SK-N-SH treated with all-trans-retinoic acid at 6 μM for 48 hours (cell line): ENCODE measurements at regions not wholly inside any gene's neighbourhood (a gene's known extent, or its start where the extent isn't known, plus 50 kb on each side); places are given as distances from the start of the nearest gene placed in this dataset.

Experiments used
- ATAC-seq: fragments of 200-7000 bp; cut with Tn5 transposase; 3 replicates; pipeline ENCODE4 v1.9.1; 2020; ENCODE audit warnings: mild to moderate bottlenecking, moderate library complexity
- ARNTL ChIP-seq: fragments of 450-650 bp; formaldehyde crosslinking; IDR thresholded peaks from 2 replicates; pipeline ENCODE4 v1.5.0; 2020; ENCODE audit warnings: low read depth, mild to moderate bottlenecking, moderate library complexity, borderline replicate concordance
- CREB5 ChIP-seq: fragments of 250-450 bp; sonication (Bioruptor Pico); IDR thresholded peaks from 2 replicates; pipeline ENCODE4 v1.5.1; 2020; ENCODE audit warnings: low read depth, mild to moderate bottlenecking, moderate library complexity
- CSRNP3 ChIP-seq: fragments of 250-450 bp; sonication (Bioruptor Pico); IDR thresholded peaks from 2 replicates; pipeline ENCODE4 v1.5.1; 2021; ENCODE audit warnings: mild to moderate bottlenecking, moderate library complexity
- ESRRG ChIP-seq: fragments of 250-450 bp; sonication (Bioruptor Pico); IDR thresholded peaks from 2 replicates; pipeline ENCODE4 v1.6.1; 2021; ENCODE audit warnings: mild to moderate bottlenecking
- ISL1 ChIP-seq: fragments of 250-450 bp; sonication (Bioruptor Pico); IDR thresholded peaks from 2 replicates; pipeline ENCODE4 v2.1.2; 2022; ENCODE audit warnings: mild to moderate bottlenecking, moderate library complexity
- PPARA ChIP-seq: fragments of 250-450 bp; sonication (Bioruptor Pico); IDR thresholded peaks from 2 replicates; pipeline ENCODE4 v1.5.0; 2020; ENCODE audit warnings: mild to moderate bottlenecking, borderline replicate concordance
- RARB ChIP-seq: fragments of 250-450 bp; sonication (Bioruptor Pico); IDR thresholded peaks from 2 replicates; pipeline ENCODE4 v1.8.0; 2021; ENCODE audit warnings: mild to moderate bottlenecking, moderate library complexity
- SNAI2 ChIP-seq: fragments of 250-450 bp; sonication (Bioruptor Pico); IDR thresholded peaks from 2 replicates; pipeline ENCODE4 v1.5.0; 2020; ENCODE audit warnings: mild to moderate bottlenecking, moderate library complexity
- TOX ChIP-seq: fragments of 250-450 bp; sonication (Bioruptor Pico); IDR thresholded peaks from 2 replicates; pipeline ENCODE4 v1.8.0; 2021; ENCODE audit warnings: mild to moderate bottlenecking, moderate library complexity, borderline replicate concordance
- ZFP3 ChIP-seq: fragments of 250-450 bp; sonication (Bioruptor Pico); IDR thresholded peaks from 2 replicates; pipeline ENCODE4 v1.5.0; 2020; ENCODE audit warnings: mild to moderate bottlenecking, moderate library complexity
- ZNF565 ChIP-seq: fragments of 450-650 bp; formaldehyde crosslinking; conservative IDR thresholded peaks from 2 replicates; pipeline ENCODE4 v1.5.0; 2020; ENCODE audit warnings: low read depth, mild to moderate bottlenecking, moderate library complexity
- ZNF8 ChIP-seq: fragments of 450-650 bp; formaldehyde crosslinking; IDR thresholded peaks from 2 replicates; pipeline ENCODE4 v1.5.0; 2020; ENCODE audit warnings: mild to moderate bottlenecking, moderate library complexity
- TF ChIP-seq, protein P1 (sequence below): fragments of 250-450 bp; sonication (Bioruptor Pico); IDR thresholded peaks from 2 replicates; pipeline ENCODE4 v1.8.0; 2021; ENCODE audit warnings: low read depth, mild to moderate bottlenecking, moderate library complexity, borderline replicate concordance
- TF ChIP-seq, protein P2 (sequence below): fragments of 250-450 bp; sonication (Bioruptor Pico); IDR thresholded peaks from 2 replicates; pipeline ENCODE4 v1.5.0; 2020; ENCODE audit warnings: mild to moderate bottlenecking, moderate library complexity

DNA sequence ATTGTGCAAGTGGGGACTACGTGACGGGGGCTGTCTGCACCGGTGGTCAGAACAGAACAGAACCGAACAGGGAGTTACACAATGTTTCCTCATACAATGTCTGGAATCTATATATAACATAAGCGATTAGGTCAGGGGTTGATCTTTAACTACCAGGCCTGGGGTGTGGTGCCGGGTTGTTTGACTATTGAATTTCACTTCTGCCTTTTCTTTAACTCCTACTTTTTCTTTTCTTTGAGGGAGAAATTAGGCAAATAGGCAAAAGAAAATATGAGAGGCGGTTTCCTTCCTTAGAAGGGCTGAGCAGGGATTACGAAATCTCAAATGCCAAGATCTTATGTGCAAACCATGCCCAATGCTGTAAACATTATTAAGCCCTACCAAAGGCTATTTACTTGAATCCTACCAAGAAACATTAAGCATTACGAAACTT, 140.3 kb downstream of the SLC38A6 start:
- ATAC-seq: no peak
- no peak for TF ChIP-seq CREB5 (CRISPR knock-in tag)
- TF ChIP-seq SNAI2: no peak

DNA sequence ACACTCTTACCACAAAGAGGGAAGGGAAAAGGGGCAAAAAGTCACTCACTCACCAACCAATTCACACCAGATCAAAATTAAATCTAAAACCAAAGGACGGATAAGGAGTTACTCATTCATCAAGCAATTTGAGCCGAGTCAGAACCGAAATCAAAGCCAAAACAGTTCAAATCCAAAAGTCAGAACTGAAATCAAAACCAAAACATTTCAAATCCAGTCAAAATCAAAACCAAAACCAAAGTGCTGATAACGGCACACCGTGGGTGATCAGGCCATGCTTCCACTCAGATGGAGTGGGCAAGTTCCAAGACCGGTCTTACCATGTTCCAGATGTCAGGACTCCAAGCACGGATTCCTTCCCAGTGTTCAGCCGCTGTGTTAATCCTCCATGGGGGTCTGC, 139.5 kb downstream of the SLC38A6 start:
- no peak for ATAC-seq
- TF ChIP-seq ZFP3 (CRISPR knock-in tag): no peak
- TF ChIP-seq, protein P1, sequence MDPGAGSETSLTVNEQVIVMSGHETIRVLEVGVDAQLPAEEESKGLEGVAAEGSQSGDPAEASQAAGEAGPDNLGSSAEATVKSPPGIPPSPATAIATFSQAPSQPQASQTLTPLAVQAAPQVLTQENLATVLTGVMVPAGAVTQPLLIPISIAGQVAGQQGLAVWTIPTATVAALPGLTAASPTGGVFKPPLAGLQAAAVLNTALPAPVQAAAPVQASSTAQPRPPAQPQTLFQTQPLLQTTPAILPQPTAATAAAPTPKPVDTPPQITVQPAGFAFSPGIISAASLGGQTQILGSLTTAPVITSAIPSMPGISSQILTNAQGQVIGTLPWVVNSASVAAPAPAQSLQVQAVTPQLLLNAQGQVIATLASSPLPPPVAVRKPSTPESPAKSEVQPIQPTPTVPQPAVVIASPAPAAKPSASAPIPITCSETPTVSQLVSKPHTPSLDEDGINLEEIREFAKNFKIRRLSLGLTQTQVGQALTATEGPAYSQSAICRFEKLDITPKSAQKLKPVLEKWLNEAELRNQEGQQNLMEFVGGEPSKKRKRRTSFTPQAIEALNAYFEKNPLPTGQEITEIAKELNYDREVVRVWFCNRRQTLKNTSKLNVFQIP (CRISPR knock-in tag): no peak
- TF ChIP-seq, protein P2, sequence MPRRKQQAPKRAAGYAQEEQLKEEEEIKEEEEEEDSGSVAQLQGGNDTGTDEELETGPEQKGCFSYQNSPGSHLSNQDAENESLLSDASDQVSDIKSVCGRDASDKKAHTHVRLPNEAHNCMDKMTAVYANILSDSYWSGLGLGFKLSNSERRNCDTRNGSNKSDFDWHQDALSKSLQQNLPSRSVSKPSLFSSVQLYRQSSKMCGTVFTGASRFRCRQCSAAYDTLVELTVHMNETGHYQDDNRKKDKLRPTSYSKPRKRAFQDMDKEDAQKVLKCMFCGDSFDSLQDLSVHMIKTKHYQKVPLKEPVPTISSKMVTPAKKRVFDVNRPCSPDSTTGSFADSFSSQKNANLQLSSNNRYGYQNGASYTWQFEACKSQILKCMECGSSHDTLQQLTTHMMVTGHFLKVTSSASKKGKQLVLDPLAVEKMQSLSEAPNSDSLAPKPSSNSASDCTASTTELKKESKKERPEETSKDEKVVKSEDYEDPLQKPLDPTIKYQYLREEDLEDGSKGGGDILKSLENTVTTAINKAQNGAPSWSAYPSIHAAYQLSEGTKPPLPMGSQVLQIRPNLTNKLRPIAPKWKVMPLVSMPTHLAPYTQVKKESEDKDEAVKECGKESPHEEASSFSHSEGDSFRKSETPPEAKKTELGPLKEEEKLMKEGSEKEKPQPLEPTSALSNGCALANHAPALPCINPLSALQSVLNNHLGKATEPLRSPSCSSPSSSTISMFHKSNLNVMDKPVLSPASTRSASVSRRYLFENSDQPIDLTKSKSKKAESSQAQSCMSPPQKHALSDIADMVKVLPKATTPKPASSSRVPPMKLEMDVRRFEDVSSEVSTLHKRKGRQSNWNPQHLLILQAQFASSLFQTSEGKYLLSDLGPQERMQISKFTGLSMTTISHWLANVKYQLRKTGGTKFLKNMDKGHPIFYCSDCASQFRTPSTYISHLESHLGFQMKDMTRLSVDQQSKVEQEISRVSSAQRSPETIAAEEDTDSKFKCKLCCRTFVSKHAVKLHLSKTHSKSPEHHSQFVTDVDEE (CRISPR knock-in tag): no peak
- no peak for TF ChIP-seq ZNF565 (CRISPR knock-in tag)
- TF ChIP-seq TOX: no peak
- TF ChIP-seq ISL1: no peak
- no peak for TF ChIP-seq ZNF8 (CRISPR knock-in tag)
- TF ChIP-seq CSRNP3 (CRISPR knock-in tag): no peak
- TF ChIP-seq ARNTL (CRISPR knock-in tag): no peak
- TF ChIP-seq ESRRG (CRISPR knock-in tag): no peak
- no peak for TF ChIP-seq RARB

GRCh38 chr14:61119006-61119405, 138.0 kb downstream of the SLC38A6 start:
- TF ChIP-seq RARB: no peak
- TF ChIP-seq SNAI2: no peak
- TF ChIP-seq PPARA (CRISPR knock-in tag): no peak
- ATAC-seq: no peak

DNA sequence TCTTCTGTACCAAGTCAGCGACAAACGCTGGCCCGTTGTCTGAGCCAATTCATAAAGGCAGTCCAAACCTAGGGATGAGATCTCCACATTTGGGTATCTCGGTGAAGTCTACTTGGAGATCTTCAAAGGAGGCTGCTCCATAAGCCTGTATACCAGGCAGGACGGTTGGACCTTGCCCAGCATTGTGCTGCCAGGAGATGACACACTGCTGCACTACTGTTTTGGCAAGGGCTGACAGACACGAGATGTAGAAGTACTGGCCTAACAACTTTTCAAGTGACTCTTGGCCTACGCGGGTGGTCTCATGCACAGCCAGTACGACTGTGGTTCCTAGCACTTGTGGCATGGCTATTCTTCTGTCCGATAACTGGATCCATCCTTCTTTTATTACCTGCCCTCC, 135.3 kb downstream of the SLC38A6 start:
- TF ChIP-seq, protein P2 (CRISPR knock-in tag): no peak
- TF ChIP-seq ARNTL (CRISPR knock-in tag) (no peak), ESRRG (CRISPR knock-in tag) (no peak), RARB (no peak)
- TF ChIP-seq, protein P1 (CRISPR knock-in tag): no peak
- no peak for ATAC-seq
